ENCODE measurements at regions not wholly inside any gene's neighbourhood (a gene's known extent, or its start where the extent isn't known, plus 50 kb on each side); places are given as distances from the start of the nearest gene placed in this dataset.

GRCh38 chr10:4332764-4333458, 493.1 kb upstream of the AKR1E2 start:
- DNase-seq = peak in 1 of 5 experiments; percentile 64

GRCh38 chr10:4331150-4331549, 494.9 kb upstream of the AKR1E2 start:
- no peak for DNase-seq

- no peak for DNase-seq
Measured at GRCh38 chr10:4330636-4331035, 495.4 kb upstream of the AKR1E2 start.

- no peak for DNase-seq
Measured at GRCh38 chr10:4329225-4329624, 496.8 kb upstream of the AKR1E2 start.

- DNase-seq = no peak
Measured at GRCh38 chr10:4326647-4327046, 499.4 kb upstream of the AKR1E2 start.

- DNase-seq = no peak
Measured at GRCh38 chr10:4319870-4320367, 506.1 kb upstream of the AKR1E2 start.

DNA sequence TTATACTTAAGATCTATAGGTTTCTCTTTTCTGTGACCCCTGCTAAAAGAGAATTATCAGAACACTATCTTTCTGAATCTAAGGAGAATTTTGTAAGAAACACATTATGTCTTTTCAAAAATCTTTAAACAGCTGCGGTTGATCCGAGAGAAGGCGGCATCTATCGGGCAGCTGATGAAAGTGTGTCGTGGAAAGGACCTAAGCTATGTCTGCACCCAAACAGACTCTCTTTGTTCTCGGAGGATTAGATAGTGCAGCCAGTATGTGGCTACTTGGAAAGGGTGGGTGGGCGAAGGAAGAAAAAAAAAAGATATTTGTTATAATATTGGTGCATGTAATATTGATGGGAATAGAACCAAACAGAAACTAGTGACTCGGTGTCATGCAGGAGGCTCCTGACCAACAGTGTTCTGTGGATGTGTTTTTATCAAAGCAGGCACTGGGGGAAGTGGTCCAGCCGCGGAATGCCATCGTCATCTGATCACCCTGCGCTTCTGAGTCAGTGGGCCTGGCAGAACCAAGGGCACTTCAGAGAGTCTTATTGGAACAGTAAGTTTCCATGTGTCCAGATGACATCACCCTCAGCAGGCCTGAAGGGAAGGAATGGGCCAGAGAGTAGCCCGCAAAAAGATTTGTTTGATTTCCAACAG, 509.7 kb upstream of the AKR1E2 start:
- DNase-seq = no peak

DNA sequence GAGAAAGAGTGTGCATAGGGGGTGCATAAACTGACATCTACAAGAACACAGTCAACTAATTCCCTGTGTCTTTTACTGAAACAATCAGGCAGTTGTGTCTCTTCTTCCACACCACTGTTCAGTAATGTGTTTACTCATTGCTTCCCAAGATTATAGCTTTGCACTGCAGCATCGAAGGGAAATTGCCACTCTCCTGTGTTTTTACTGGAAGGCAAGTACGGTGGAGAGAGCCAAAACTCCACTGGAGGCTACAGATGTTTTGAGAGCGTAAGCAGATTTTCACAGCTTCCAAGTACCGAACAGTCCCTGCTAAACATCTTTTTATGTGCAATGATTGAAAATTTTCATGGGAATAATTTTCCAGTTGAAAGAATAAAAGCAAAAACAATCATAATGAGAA, 510.5 kb upstream of the AKR1E2 start:
- DNase-seq = no peak

DNA sequence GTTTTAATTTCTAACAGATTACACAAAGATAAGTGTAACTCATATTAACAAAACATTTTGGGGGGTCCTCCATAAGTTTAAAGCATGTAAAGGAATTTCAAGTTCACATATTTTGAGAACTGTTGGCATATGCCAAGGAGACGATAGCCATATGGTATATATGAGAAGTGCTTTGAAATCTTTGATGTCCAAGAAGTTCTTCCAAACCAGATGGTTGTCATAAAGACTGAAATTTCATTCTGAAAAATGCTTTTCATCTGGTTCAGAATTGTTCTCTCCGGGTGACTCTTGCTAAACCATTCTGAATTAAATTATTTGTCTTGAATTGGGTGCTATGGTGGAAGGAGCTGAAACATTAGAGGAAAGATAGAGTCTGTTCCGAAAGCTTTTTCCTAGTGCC, 513.0 kb upstream of the AKR1E2 start:
- no peak for DNase-seq

- DNase-seq = no peak
Measured at GRCh38 chr10:4312051-4312835, 513.8 kb upstream of the AKR1E2 start.

DNA sequence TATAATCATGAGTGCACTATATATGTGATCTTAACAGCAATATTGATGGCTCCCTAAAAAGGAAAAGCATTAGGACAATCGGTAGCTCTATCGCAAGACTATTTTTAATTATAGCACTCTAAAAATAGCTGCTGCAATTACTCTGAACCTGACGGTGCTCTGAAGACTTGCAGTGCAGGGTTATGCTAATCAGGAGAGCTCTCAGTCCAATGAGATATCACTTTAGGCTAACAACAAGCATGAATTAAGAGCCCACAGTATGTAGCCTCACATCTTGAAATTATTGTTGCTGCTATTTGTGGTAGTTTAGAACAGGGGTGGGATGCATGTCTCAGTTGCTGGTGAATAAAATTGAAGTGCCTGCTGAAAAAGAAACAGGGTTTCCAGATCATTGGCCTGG, 515.8 kb upstream of the AKR1E2 start:
- DNase-seq = no peak

GRCh38 chr10:4307910-4308309, 518.1 kb upstream of the AKR1E2 start:
- DNase-seq = no peak

DNA sequence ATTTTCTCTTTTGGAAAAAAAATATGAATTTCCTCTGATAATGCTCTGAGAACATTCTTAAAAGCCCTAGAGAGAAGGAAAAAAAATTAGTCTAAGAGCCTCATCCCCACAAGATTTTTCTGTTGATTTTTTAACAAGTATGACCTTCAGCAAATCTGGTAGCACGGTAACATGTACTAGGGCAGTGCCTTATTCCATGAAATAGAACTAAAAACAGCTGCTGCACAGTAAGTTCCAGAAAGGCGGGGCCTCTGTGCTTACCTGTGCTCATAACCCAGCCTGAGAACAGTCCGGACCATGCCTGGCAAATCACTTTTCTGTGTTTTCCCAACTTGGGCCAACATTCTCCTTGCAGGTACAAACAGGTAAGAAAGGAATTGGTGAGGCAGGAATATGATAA, 519.1 kb upstream of the AKR1E2 start:
- no peak for DNase-seq

DNA sequence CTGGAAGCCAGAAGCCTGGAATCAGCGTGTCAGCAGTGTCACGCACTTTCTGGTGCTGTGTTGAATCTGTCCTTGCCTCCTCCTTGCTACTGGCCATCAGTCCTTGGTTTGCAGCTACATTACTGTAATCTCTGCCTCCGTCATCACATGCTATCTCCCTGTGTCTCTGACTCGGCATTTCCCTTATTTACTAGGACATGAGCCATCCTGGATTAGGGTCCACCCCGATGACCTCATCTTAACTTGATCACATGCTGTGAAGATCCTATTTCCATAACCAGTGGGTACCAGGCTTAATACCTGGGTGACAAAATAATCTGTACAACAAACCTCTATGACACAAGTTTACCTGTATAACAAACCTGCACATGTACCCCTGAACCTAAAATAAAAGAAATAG, 518.0 kb upstream of the KLF6 start:
- no peak for DNase-seq

- no peak for DNase-seq
Measured at GRCh38 chr10:4301291-4302045, 516.5 kb upstream of the KLF6 start.

- DNase-seq = no peak
Measured at GRCh38 chr10:4296161-4296560, 511.2 kb upstream of the KLF6 start.

GRCh38 chr10:4294996-4295792, 510.2 kb upstream of the KLF6 start:
- no peak for DNase-seq

DNA sequence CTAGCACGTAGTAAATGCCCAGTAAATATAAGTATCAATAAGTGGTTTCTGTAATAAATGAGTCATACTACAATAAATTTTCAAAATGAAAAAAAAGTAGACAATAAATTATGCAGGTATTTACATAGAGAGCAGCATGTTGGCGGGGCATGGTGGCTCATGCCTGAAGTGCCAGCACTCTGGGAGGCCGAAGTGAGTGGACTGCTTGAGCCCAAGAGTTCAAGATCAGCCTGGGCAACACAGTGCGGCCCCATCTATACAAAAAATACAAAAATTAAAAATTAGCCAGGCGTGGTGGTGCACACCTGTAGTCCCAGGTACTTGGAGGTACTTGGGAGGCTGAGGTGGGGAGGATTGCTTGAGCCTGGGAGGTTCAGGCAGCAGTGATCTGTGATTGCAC, 509.3 kb upstream of the KLF6 start:
- DNase-seq = no peak

DNA sequence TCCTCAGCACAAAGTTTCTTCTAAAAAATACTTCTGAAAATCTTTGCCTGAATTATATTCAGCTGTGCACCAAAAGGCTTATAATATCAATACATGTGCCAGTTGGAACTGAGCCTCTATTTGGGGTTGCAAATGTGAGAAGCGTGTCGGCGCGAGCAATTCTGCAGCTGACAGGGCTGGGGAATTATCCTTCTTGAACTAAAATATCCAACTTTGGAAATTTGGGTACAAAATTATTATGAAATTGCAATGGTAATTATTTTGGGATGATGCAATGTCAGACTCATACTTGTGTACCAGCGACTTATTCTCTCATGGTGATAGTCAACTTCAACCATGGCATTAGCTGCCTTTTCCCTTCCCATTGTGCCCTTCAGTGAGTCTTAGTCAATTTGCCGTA, 507.0 kb upstream of the KLF6 start:
- no peak for DNase-seq

- peak in 1 of 5 experiments; percentile 89 for DNase-seq
Measured at GRCh38 chr10:4285121-4285520, 500.1 kb upstream of the KLF6 start.

GRCh38 chr10:4283846-4284610, 499.0 kb upstream of the KLF6 start:
- DNase-seq = no peak

Data from T-helper 2 cell (primary cell).